Subcutaneous abdominal adipose tissue (tissue), 5 donors: ENCODE measurements at regions not wholly inside any gene's neighbourhood (a gene's known extent, or its start where the extent isn't known, plus 50 kb on each side); places are given as distances from the start of the nearest gene placed in this dataset.
A peak's percentile ranks its signal among the peaks of the same experiment; 100 is the strongest.

ENCODE experiments used
- H3K27ac ChIP-seq: one replicate; pipeline ENCODE4 v1.7.0; 2013; ENCODE audit warnings: low read depth, mild to moderate bottlenecking, inconsistent platforms, low read length, moderate library complexity
- H3K27me3 ChIP-seq, 5 donors: one replicate each; pipeline ENCODE4 v1.7.0; 2013; ENCODE audit warnings: low read length in 5 of 5, inconsistent platforms in 1 of 5; ENCODE audit not compliant: control insufficient read depth in 5 of 5, insufficient read depth in 4 of 5
- H3K36me3 ChIP-seq, 5 donors: one replicate each; pipeline ENCODE4 v1.7.0; 2013; ENCODE audit warnings: low read length in 5 of 5; ENCODE audit not compliant: control insufficient read depth in 5 of 5, insufficient read depth in 5 of 5
- H3K4me1 ChIP-seq, 5 donors: one replicate each; pipeline ENCODE4 v1.7.0; 2013; ENCODE audit warnings: low read length in 5 of 5, mild to moderate bottlenecking in 3 of 5, moderate library complexity in 1 of 5; ENCODE audit not compliant: control insufficient read depth in 5 of 5, insufficient read depth in 5 of 5
- H3K4me3 ChIP-seq, 5 donors: one replicate each; pipeline ENCODE4 v1.7.0; 2013; ENCODE audit warnings: low read length in 5 of 5, low read depth in 1 of 5
- H3K9ac ChIP-seq, 5 donors: one replicate each; pipeline ENCODE4 v1.7.0; 2013; ENCODE audit warnings: low read length in 5 of 5, mild to moderate bottlenecking in 4 of 5, moderate library complexity in 3 of 5
- H3K9me3 ChIP-seq, 5 donors: one replicate each; pipeline ENCODE4 v1.7.0; 2013; ENCODE audit warnings: low read length in 5 of 5; ENCODE audit not compliant: control insufficient read depth in 5 of 5
- donor health status: healthy.
- donor health status: healthy.
- donor health status: healthy.
- donor health status: healthy.
- donor health status: healthy.

- Histone ChIP-seq H3K36me3 (no peaks in the 10 kb centered on the region), H3K4me1 (peaks cover 0 to 37% (median 30%) of the 10 kb centered on the region in 5 donors), H3K4me3 (no peak overlapping the region), H3K27me3 (no peaks in the 10 kb centered on the region), H3K27ac (no peak overlapping the region), H3K9ac (no peak overlapping the region), H3K9me3 (peaks cover 0 to 4% (median 0%) of the 10 kb centered on the region in 5 donors)
Measured at GRCh38 chr5:173804579-173804978, 83.6 kb upstream of the CPEB4 start.

- H3K36me3 ChIP-seq: no peaks in the 10 kb centered on the region
- peaks cover 0 to 37% (median 30%) of the 10 kb centered on the region in 5 donors for H3K4me1 ChIP-seq
- peak overlapping the region in 1 of 5 donors; percentile 13 for H3K9ac ChIP-seq
- no peak overlapping the region for H3K4me3 ChIP-seq
- H3K27ac ChIP-seq: peak overlapping the region; percentile 80
- H3K27me3 ChIP-seq: no peaks in the 10 kb centered on the region
- peaks cover 0 to 4% (median 0%) of the 10 kb centered on the region in 5 donors for H3K9me3 ChIP-seq
Measured at GRCh38 chr5:173806270-173807035, 81.7 kb upstream of the CPEB4 start.

- H3K9ac ChIP-seq: no peak overlapping the region
- no peaks in the 10 kb centered on the region for H3K36me3 ChIP-seq
- peak overlapping the region; percentile 80 for H3K27ac ChIP-seq
- peaks cover 0 to 4% (median 0%) of the 10 kb centered on the region in 5 donors for H3K9me3 ChIP-seq
- no peaks in the 10 kb centered on the region for H3K27me3 ChIP-seq
- no peak overlapping the region for H3K4me3 ChIP-seq
- H3K4me1 ChIP-seq: peaks cover 0 to 34% (median 30%) of the 10 kb centered on the region in 5 donors
Measured at GRCh38 chr5:173807181-173807655, 80.9 kb upstream of the CPEB4 start.

- H3K9me3 ChIP-seq: peaks cover 0 to 4% (median 0%) of the 10 kb centered on the region in 5 donors
- no peaks in the 10 kb centered on the region for H3K27me3 ChIP-seq
- no peaks in the 10 kb centered on the region for H3K36me3 ChIP-seq
- H3K9ac ChIP-seq: no peak overlapping the region
- no peak overlapping the region for H3K4me3 ChIP-seq
- H3K27ac ChIP-seq: peak overlapping the region; percentile 19
- H3K4me1 ChIP-seq: peaks cover 0 to 28% (median 24%) of the 10 kb centered on the region in 5 donors
Measured at GRCh38 chr5:173808079-173808808, 79.9 kb upstream of the CPEB4 start.

- Histone ChIP-seq H3K4me1 (peaks cover 0 to 28% (median 20%) of the 10 kb centered on the region in 5 donors), H3K36me3 (no peaks in the 10 kb centered on the region), H3K9ac (no peak overlapping the region), H3K9me3 (peaks cover 0 to 4% (median 0%) of the 10 kb centered on the region in 5 donors), H3K27ac (peak overlapping the region; percentile 19), H3K27me3 (no peaks in the 10 kb centered on the region), H3K4me3 (no peak overlapping the region)
Measured at GRCh38 chr5:173809014-173809413, 79.1 kb upstream of the CPEB4 start.

GRCh38 chr5:173812811-173813550, 75.2 kb upstream of the CPEB4 start:
- Histone ChIP-seq H3K4me1 (peaks cover 0 to 8% (median 3%) of the 10 kb centered on the region in 5 donors), H3K9me3 (no peaks in the 10 kb centered on the region), H3K9ac (no peak overlapping the region), H3K27ac (no peak overlapping the region), H3K4me3 (no peak overlapping the region), H3K27me3 (no peaks in the 10 kb centered on the region), H3K36me3 (no peaks in the 10 kb centered on the region)

GRCh38 chr5:173814053-173814452, 74.1 kb upstream of the CPEB4 start:
- Histone ChIP-seq H3K4me1 (no peaks in the 10 kb centered on the region), H3K9ac (no peak overlapping the region), H3K36me3 (no peaks in the 10 kb centered on the region), H3K27me3 (no peaks in the 10 kb centered on the region), H3K9me3 (no peaks in the 10 kb centered on the region), H3K4me3 (no peak overlapping the region), H3K27ac (no peak overlapping the region)

- Histone ChIP-seq H3K27me3 (no peaks in the 10 kb centered on the region), H3K36me3 (no peaks in the 10 kb centered on the region), H3K9ac (no peak overlapping the region), H3K4me3 (no peak overlapping the region), H3K4me1 (no peaks in the 10 kb centered on the region), H3K9me3 (peaks cover 0 to 7% (median 3%) of the 10 kb centered on the region in 5 donors), H3K27ac (no peak overlapping the region)
Measured at GRCh38 chr5:173815571-173815970, 72.6 kb upstream of the CPEB4 start.

- Histone ChIP-seq H3K27ac (no peak overlapping the region), H3K9me3 (peaks cover 0 to 7% (median 3%) of the 10 kb centered on the region in 5 donors), H3K27me3 (no peaks in the 10 kb centered on the region), H3K36me3 (no peaks in the 10 kb centered on the region), H3K4me3 (no peak overlapping the region), H3K4me1 (no peaks in the 10 kb centered on the region), H3K9ac (no peak overlapping the region)
Measured at GRCh38 chr5:173816728-173817127, 71.4 kb upstream of the CPEB4 start.
